ENCODE measurements at regions not wholly inside any gene's neighbourhood (a gene's known extent, or its start where the extent isn't known, plus 50 kb on each side); places are given as distances from the start of the nearest gene placed in this dataset.
"Not testable (repeated sequence)": the region's sequence is repeated elsewhere in the genome, so short reads cannot be mapped to it uniquely, and the experiment has no call there.

GRCh38 chr15:70398694-70399093 lies 301.0 kb upstream of the TLE3 start:
- ATAC-seq (no peak), DNase-seq (no peak)

DNA sequence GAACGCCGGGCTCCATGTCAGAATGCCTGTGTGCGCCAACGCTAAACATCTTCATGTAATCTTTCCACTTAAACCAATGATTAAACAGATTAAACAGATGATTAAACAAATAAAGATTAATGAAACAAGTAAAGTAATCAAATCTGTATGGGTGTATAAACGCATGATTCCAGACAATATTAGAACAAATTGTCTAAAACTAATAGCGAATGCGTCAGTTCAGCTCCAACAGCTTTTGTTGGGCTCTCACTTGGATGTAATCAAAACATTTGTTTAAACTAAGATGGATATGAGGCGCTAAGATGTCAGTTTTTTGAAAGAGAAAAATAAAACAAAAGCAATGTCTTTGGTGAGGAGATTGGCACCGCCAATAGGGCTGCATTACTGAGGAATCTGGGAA lies 299.1 kb upstream of the TLE3 start:
- ATAC-seq, result no peak
- no peak for DNase-seq

GRCh38 chr15:70395164-70395563 lies 297.4 kb upstream of the TLE3 start:
- DNase-seq (no peak), ATAC-seq (no peak)

GRCh38 chr15:70390723-70391122 lies 293.0 kb upstream of the TLE3 start:
- DNase-seq (no peak), ATAC-seq (no peak)

GRCh38 chr15:70387993-70388392 lies 290.3 kb upstream of the TLE3 start:
- ATAC-seq, result no peak
- DNase-seq, result no peak

GRCh38 chr15:70387081-70387480 lies 289.4 kb upstream of the TLE3 start:
- ATAC-seq (no peak), DNase-seq (no peak)

DNA sequence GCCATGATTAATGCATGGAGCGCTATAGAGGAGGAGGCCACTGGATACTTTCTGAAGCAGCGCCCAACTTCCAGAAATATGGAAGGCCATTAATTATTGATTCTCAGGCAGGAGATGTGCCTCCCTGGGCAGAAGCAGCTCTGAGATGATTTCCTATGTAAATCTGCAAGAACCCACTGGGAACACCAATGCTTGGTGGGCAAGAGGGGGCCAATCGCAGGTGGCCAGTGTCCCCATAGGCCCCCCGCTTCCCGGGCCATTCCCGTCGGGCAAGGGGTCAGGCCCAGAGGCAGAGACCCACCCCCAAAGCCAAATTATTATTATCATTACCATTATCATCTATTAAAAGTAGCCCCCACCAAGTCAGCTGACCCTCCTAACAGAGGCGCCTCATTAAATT lies 288.0 kb upstream of the TLE3 start:
- DNase-seq (no peak), ATAC-seq (no peak)

DNA sequence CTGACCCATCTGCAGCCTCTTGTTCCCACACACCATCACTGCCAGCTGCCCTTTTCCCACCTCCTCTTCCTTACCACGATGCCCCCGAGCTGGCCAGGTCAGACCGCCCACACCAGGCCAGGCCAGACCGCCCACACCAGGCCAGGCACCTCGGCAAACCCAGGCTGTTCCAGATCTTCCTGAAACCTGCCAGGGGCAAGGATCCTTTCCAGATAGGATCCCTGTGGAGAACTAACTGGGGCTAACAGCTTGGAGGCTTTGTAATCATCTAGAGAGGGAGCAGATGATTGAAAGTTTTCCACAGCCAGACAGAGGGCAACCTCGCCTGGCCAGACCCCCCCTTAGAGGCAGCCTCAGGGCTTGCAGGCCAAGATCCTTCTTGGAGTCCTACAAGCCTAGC lies 287.3 kb upstream of the TLE3 start:
- no peak for ATAC-seq
- DNase-seq, result no peak

DNA sequence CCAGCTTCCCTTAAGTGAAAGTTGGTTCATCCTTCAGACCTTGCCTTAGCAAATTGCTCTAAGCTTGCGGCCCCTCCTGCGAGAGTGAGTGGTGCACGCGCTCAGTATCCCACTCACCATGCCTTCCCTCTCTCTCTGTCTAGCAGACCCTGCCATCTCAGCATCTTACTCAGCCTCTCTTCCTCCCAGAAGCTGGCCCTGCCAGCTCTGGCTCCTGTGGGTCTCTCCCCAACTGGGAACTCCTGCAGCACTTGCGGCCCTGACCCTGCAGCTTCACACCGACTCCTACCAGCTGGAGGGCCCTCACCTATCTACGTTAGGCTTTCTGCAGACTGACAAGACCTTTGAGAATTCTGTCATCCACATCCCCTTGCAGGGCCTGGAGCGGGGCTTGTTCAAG lies 286.1 kb upstream of the TLE3 start:
- ATAC-seq (no peak), DNase-seq (no peak)

GRCh38 chr15:70382762-70383458 lies 285.2 kb upstream of the TLE3 start:
- DNase-seq, result no peak
- no peak for ATAC-seq

DNA sequence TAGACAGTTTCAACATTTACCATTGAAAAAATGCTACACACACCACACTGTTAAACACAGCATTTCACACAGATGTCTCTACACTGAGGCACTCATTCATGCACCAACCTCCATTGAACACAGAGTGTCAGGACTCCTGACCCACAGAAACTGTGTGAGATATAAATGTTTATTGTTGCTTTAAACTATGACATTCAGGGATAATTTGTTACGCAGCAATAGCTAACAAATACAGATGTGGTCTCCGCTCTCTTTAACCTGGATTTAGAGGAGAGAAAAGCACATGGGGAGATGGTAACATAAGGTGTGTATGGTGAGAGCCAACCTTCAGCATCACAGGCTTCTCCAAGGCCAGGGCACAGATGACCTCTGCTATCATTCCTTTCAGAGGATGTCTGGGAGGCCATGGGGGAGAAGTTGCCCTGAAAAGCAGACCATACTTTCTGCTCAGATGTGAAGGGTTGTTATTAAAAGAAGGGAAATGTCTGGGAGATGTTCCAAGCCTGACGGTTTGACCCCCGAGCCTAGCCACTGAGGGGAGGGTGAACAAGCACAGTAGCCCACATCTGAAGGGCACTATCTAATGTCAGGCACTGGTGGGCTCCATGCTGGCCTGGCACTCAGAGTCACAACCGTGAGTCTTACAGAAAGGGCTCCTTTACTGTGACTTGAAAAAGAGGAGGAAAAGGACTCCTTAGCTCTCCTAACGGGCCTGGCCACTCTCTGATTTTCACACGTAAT lies 284.5 kb upstream of the TLE3 start:
- DNase-seq (no peak), ATAC-seq (no peak)

DNA sequence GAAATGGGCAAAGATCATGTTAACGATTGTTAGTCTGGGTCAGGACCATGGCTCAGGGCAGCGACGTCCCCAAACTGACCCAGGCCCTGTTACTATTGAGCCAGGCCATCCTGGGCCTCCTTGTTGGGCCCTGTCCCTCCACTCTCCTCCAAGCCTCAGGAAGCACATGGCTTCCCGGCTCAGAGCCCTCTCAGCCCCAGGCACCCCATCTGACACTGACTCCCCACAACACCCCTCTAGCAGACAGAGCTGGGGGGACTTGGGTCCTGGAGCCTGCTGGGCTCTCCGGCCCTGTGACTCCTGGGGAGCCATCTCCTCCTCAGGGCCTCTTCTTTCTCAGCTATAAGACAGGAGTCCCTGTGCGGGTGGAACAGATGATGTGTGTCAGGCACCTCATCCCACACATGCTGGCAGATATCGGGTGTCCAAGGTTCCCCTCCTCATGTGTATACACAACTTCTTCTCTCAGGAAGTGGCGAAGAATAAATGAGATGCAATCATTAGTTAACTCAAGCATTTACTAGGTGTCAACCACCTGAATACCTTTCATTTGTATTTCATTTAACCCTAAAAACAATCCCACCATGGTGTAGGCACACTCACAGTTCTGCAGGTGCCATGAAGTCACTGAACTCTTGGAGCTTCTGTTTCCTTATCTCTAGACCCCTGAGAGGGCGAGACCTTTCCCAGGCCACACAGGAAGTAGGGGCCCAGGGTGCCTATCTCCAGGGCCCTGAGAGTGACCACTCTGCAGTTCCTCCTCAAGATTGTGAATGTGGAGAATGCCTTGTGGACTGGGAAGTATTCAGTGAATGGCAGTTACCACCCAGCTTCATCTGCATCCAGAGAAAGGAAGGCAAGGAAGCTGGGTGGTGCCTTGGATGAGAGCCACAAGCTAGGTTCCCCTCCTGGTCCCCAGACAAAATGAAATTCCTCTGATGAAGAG lies 282.5 kb upstream of the TLE3 start:
- no peak for DNase-seq
- no peak for ATAC-seq

DNA sequence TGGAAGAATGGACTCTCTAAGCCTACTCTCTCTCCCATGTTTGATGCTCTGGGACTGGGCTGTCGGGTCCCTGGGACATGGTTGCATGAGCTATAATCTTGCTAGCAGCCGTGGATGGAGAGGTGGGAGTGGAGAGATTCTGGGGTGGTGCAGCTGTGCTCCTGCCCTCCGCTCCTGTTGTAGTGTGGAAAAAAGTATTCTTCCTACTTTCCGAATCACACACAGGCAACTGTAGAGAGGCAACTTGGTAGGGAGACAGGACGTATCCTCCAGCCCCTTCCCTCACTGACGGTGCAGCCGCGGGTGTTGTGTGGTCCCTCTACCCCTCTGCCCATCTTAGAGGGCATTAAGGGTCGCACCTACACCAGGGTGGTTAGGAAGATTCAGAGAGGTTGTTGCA lies 281.4 kb upstream of the TLE3 start:
- ATAC-seq (no peak), DNase-seq (no peak)

DNA sequence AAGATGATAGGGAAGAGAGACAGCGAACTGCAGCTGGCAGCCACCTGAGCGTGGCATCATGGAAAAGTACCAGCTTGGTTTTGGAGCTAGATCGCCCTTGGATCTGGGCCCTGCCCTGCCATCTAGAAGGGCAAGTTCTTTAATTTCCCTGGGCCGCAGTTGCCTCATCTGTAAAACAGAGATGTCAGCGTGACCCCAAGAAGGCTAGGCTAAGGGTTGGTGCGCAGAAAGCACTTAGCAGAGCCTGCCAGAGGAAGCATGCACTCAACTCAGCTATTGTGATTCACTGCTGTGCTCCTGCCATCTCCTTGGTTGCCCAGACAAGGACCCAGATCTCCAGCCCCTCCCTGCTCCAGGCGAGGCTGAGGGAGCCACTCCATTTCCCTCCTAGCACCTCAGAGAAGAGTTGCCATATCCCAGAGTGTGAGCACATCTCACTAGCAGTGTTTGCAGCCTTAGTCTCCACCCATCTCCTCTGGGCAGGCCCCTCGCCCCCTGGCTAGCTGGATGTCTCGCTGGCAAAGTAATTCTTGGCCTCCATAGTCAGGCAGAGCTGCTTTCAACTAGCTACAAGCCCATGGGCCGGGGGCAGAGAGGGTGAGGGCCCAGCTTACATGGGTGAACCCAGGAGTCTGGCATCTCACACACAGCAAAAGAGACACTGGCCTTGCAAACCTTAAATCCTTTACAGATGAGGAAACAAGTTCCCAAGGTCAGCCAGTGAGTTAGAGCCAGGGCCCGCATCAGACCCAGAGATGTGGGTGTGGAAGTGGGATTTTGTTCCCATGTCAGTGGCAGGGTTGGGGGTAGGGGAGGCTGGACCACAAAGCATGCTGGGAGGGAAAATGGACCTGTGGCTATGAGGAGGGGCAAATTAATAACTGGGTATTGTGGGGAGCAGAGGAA lies 280.7 kb upstream of the TLE3 start:
- no peak for DNase-seq

DNA sequence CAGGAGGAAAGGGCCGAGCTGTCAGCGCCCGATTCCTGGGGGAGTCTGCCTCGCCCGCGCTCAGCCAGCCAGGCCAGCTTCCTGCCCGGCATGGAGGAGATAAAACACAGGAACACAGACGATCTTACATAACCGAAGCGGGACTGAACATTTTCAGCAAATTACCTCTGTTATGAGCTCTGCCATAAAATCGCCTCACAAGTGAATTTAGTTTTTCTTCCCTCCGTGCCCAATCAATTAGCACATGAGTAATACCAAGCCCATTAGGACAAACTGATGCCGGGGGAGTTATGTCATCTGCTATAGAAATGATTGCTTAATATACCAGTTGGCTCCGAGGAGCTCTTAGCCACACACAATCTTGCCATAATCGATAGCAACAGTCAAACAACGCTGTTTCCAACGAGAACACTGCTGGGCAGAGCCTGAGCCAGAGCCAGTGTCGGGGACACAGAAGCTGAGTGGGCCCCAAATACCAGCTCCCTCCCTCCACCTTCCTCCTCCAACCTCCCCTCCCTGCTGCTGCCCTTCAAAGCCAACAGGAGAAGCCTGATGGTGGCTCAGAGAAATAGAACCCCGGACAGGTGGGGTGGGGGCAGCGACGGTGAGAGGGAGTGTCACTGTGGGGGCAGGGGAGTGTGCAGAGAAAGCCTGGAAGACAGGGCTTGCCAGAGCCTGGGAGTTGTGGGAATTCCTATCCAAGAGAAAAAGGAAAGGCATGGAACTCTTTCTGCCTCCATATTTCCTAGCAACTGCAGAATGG lies 279.4 kb upstream of the TLE3 start:
- no peak for DNase-seq
- no peak for ATAC-seq

More for the DNA sequence above, 280.7 kb upstream of the TLE3 start:
- no peak for ATAC-seq

DNA sequence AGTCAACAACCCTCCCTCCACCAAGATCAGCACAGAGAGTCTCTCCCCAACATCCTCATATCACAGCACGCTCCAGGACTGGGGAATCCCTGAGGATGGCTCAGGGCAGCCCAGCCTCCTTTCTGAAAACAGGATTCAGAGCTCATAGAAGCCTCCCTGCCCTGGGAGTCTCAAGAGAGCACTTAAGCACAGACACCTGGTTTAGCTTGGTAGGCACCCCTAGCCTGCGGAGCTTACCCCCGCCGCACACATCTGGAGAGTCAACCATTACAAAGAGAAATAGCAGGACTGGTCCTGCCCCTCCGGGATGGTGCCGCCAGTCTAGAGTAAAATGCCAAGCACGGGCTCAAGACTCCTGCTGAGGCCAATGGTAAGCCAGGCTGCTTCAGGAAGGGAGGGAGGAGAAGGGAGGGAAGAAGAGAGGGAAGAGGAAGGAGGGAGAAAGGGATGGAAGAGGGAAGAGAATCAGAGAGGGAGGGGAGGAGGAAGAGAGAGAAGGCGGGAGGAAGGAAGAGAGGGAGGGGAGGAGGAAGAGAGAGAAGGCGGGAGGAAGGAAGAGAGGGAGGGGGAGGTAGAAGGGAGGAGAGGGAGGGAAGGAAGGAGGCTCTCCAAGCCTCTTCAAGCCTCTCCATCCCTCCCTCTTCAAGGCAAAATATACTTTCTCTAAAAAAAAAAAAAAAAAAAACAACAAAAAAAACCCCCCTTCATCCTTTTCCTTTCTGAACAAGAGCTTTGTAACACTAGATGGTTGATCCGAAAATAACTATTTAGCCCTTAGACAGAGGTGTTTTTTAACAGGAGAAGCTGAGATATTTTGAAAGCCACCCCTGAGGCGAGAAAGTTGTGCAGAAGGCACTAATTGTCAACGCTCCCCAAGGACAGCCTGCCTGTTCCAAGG lies 278.6 kb upstream of the TLE3 start:
- DNase-seq, result no peak
- ATAC-seq, result no peak

DNA sequence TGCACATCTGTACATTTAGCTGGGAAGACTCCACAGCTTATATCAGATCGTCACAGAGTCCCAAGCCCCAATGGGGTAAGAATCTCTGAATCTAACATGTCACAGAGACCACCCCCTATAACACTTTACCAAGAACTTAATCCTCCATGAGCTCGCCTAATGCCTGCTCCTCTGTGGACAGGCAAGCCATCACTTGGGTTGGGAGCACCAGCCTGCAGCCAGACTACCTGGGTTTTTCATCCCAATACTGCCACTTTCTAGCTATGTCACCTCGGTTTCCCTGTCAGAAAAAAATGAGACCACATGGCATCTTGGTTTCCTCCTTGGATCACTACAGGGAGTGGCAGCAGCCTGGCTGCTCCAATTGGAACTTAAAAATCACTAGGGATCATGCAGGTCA lies 277.9 kb upstream of the TLE3 start:
- ATAC-seq, result no peak
- DNase-seq, result no peak

GRCh38 chr15:70375006-70375431 lies 277.3 kb upstream of the TLE3 start:
- DNase-seq, result no peak
- ATAC-seq, result no peak

- ATAC-seq (no peak), DNase-seq (no peak)
These were observed 276.4 kb upstream of the TLE3 start for GRCh38 chr15:70374096-70374495.

- ATAC-seq, DNase-seq: not testable (repeated sequence)
These were observed 275.7 kb upstream of the TLE3 start for GRCh38 chr15:70373439-70373838.
